Hindlimb muscle (tissue), 1 donor: ENCODE measurements at regions not wholly inside any gene's neighbourhood (a gene's known extent, or its start where the extent isn't known, plus 50 kb on each side); places are given as distances from the start of the nearest gene placed in this dataset.
"Not testable (repeated sequence)": the region's sequence is repeated elsewhere in the genome, so short reads cannot be mapped to it uniquely, and the experiment has no call there.

Experiments used
- DNase-seq: peaks from one replicate; pipeline ENCODE4 v3.0.0-alpha.2; 2013

- DNase-seq: no peak
These were observed 53.5 kb downstream of the PAGE2 start for GRCh38 chrX:55142206-55142918.

- no peak for DNase-seq
These were observed 54.1 kb downstream of the PAGE2 start for GRCh38 chrX:55142919-55143310.

- no peak for DNase-seq
These were observed 54.8 kb downstream of the PAGE2 start for GRCh38 chrX:55143621-55144020.

- DNase-seq: no peak
These were observed 55.9 kb downstream of the PAGE2 start for GRCh38 chrX:55144697-55145096.

- DNase-seq: no peak
These were observed 60.4 kb downstream of the PAGE2 start for GRCh38 chrX:55149242-55149641.

GRCh38 chrX:55151199-55151598 lies 62.4 kb downstream of the PAGE2 start:
- no peak for DNase-seq

GRCh38 chrX:55159551-55159950 lies 60.6 kb upstream of the PAGE5 start:
- no peak for DNase-seq

GRCh38 chrX:55160685-55161552 lies 59.2 kb upstream of the PAGE5 start:
- peak; percentile 92 for DNase-seq

- DNase-seq: no peak
These were observed 58.6 kb upstream of the PAGE5 start for GRCh38 chrX:55161581-55161980.

GRCh38 chrX:55163171-55163570 lies 57.0 kb upstream of the PAGE5 start:
- no peak for DNase-seq

- DNase-seq: not testable (repeated sequence)
These were observed 55.1 kb upstream of the PAGE5 start for GRCh38 chrX:55165026-55165425.

GRCh38 chrX:55167124-55167803 lies 52.9 kb upstream of the PAGE5 start:
- no peak for DNase-seq

GRCh38 chrX:55167901-55168300 lies 52.2 kb upstream of the PAGE5 start:
- no peak for DNase-seq

- no peak for DNase-seq
These were observed 50.4 kb upstream of the PAGE5 start for GRCh38 chrX:55169782-55170181.
